Panc1 (cell line): ENCODE measurements at regions not wholly inside any gene's neighbourhood (a gene's known extent, or its start where the extent isn't known, plus 50 kb on each side); places are given as distances from the start of the nearest gene placed in this dataset.
"Not testable (repeated sequence)": the region's sequence is repeated elsewhere in the genome, so short reads cannot be mapped to it uniquely, and the experiment has no call there.

Source experiments
- POLR2AphosphoS5 ChIP-seq: IDR thresholded peaks from 2 replicates; pipeline ENCODE4 v1.6.1; 2012; ENCODE audit warnings: mild to moderate bottlenecking, low read depth, low read length, moderate library complexity
- SIN3A ChIP-seq: IDR thresholded peaks from 2 replicates; pipeline ENCODE4 v1.6.1; 2012; ENCODE audit warnings: low read depth, mild to moderate bottlenecking, low read length, moderate library complexity, borderline replicate concordance; ENCODE audit not compliant: insufficient read depth
- TCF7L2 ChIP-seq: IDR thresholded peaks from 2 replicates; pipeline ENCODE4 v1.6.1; 2011; ENCODE audit warnings: mild to moderate bottlenecking, low read depth, low read length, inconsistent platforms
- TF ChIP-seq, protein P1 (sequence below): fragments of 450-650 bp; IDR thresholded peaks from 2 replicates; pipeline ENCODE4 v1.5.1; 2017; ENCODE audit warnings: mild to moderate bottlenecking
- TF ChIP-seq, protein P2 (sequence below), 2 experiments: IDR thresholded peaks; 2 replicates each; pipeline ENCODE4 v1.6.1; 2011 to 2012; ENCODE audit warnings: low read depth in 2 of 2, control low read depth in 1 of 2, low read length in 1 of 2, mild to moderate bottlenecking in 1 of 2, moderate library complexity in 1 of 2; ENCODE audit not compliant: insufficient read depth in 1 of 2

DNA sequence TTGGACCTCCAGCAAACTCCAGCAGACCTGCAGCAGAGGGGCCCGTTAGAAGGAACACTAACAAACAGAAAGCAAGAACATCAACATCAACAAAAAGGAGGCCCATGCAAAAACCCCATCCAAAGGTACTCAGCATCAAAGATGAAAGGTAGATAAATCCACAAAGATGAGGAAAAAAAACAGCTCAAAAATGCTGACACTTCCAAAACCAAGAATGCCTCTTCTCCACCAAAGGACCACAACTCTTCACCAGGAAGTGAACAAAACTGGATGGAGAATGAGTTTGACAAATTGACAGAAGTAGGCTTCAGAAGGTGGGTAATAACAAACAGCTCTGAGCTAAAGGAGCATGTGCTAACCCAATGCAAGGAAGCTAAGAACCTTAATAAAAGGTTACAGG is 97.7 kb upstream of the CCDC90B start:
- TF ChIP-seq POLR2AphosphoS5, TCF7L2, SIN3A: not testable (repeated sequence)
- TF ChIP-seq, protein P1, sequence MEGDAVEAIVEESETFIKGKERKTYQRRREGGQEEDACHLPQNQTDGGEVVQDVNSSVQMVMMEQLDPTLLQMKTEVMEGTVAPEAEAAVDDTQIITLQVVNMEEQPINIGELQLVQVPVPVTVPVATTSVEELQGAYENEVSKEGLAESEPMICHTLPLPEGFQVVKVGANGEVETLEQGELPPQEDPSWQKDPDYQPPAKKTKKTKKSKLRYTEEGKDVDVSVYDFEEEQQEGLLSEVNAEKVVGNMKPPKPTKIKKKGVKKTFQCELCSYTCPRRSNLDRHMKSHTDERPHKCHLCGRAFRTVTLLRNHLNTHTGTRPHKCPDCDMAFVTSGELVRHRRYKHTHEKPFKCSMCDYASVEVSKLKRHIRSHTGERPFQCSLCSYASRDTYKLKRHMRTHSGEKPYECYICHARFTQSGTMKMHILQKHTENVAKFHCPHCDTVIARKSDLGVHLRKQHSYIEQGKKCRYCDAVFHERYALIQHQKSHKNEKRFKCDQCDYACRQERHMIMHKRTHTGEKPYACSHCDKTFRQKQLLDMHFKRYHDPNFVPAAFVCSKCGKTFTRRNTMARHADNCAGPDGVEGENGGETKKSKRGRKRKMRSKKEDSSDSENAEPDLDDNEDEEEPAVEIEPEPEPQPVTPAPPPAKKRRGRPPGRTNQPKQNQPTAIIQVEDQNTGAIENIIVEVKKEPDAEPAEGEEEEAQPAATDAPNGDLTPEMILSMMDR = not testable (repeated sequence)
- TF ChIP-seq, protein P2, sequence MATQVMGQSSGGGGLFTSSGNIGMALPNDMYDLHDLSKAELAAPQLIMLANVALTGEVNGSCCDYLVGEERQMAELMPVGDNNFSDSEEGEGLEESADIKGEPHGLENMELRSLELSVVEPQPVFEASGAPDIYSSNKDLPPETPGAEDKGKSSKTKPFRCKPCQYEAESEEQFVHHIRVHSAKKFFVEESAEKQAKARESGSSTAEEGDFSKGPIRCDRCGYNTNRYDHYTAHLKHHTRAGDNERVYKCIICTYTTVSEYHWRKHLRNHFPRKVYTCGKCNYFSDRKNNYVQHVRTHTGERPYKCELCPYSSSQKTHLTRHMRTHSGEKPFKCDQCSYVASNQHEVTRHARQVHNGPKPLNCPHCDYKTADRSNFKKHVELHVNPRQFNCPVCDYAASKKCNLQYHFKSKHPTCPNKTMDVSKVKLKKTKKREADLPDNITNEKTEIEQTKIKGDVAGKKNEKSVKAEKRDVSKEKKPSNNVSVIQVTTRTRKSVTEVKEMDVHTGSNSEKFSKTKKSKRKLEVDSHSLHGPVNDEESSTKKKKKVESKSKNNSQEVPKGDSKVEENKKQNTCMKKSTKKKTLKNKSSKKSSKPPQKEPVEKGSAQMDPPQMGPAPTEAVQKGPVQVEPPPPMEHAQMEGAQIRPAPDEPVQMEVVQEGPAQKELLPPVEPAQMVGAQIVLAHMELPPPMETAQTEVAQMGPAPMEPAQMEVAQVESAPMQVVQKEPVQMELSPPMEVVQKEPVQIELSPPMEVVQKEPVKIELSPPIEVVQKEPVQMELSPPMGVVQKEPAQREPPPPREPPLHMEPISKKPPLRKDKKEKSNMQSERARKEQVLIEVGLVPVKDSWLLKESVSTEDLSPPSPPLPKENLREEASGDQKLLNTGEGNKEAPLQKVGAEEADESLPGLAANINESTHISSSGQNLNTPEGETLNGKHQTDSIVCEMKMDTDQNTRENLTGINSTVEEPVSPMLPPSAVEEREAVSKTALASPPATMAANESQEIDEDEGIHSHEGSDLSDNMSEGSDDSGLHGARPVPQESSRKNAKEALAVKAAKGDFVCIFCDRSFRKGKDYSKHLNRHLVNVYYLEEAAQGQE (IDR thresholded peaks at IDR 0.05; ENCODE audit: insufficient read depth in 1 of 2, low read depth in 2 of 2, low read length in 1 of 2) = not testable (repeated sequence)
